ENCODE measurements at regions not wholly inside any gene's neighbourhood (a gene's known extent, or its start where the extent isn't known, plus 50 kb on each side); places are given as distances from the start of the nearest gene placed in this dataset.

DNA sequence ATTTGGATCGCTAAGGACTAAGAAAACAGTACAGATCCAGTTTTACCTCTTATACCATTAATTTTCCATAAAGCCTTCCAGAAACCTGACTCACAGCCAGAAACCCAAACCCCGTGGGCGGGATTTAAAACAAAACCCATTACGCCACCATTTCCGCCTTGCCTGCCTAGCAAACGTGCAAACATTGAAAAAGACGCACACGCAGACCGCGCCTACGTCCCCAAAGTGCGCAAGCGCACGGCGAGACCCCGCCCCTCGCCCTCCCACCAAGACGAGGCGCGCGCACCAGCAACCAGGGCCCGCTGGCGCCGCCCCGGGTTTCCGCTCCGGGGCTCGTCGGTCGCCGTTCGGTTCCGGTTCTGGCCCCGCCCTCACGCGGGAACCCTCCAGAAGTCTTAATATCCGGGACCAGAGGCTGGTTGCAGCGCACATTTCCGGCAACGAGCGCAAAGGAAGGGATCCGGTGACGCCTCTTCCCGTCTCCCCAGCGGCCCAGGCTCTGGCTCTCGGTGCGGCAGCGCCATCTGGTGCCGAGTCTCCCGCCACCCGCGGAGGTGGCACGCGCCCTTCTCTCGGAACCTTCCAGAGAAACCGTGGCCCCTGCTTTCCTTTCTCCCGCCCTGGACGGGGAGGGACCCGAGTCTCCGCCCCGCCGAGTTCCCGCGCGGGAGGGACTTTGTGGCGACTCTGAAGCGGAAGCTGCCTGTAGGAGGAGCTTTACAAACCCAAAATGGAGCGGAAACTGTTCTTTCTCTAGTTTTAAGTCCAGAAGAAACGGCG is 256.9 kb upstream of the STARD13 start:
- TF ChIP-seq, protein P1, sequence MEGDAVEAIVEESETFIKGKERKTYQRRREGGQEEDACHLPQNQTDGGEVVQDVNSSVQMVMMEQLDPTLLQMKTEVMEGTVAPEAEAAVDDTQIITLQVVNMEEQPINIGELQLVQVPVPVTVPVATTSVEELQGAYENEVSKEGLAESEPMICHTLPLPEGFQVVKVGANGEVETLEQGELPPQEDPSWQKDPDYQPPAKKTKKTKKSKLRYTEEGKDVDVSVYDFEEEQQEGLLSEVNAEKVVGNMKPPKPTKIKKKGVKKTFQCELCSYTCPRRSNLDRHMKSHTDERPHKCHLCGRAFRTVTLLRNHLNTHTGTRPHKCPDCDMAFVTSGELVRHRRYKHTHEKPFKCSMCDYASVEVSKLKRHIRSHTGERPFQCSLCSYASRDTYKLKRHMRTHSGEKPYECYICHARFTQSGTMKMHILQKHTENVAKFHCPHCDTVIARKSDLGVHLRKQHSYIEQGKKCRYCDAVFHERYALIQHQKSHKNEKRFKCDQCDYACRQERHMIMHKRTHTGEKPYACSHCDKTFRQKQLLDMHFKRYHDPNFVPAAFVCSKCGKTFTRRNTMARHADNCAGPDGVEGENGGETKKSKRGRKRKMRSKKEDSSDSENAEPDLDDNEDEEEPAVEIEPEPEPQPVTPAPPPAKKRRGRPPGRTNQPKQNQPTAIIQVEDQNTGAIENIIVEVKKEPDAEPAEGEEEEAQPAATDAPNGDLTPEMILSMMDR (IDR thresholded peaks at IDR 0.05; ENCODE audit: insufficient read depth, low read length), result peak; percentile 83
- peak; percentile 100 for DNase-seq (ENCODE audit: low read depth)
- peak overlapping the region; percentile 66 for H3K4me3 ChIP-seq (ENCODE audit: low read depth, low read length)

DNA sequence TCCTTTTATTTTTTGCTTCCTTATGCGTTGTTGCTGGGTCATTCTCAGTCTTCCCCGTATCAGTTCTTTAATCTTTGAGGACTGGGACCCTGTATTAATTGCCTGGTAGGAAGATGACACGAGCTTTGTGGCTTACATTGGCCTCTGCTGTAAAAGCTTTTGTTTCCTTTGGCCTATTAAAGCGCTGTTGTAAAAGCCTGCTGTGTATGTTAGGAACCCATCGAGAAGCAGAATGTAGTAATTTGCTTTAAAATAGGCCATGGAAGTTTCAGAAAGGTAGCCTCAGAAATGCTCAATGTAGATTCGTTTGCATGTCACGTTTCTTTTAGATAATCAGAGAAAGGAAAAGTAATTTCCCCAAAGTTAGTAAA is 257.5 kb upstream of the STARD13 start:
- peak overlapping the region; percentile 66 for H3K4me3 ChIP-seq (ENCODE audit: low read depth, low read length)

DNA sequence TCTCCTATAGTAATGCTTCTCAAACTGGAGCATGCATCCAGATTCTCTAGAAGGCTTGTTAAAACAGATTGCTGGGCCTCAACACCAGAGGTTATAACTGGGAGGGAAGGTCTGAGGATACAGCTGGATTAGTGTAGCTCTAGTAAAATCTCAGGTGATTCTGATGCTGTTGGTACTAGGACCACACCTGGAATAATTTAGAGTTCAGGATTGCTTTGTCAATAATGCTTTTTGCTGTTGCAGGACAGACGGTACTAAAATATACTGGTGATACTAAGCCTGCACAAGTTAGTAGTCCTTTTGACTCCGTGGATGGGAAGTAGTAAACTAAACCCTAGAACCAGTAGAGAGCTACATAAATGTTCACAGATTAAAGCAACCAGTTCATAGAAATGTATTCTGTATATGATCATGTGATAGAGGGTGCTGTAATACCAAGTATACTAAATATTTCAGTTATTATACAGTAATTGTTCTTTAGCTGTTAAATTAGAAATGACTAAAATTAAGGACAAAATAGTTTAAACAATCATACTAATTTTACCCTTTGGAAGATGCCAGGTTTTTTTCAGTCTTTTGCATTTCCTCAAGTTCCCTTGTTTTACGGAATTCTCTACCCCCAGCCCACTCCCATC is 258.2 kb upstream of the STARD13 start:
- H3K4me3 ChIP-seq (ENCODE audit: low read depth, low read length), result no peak overlapping the region
- TF ChIP-seq, protein P1 (IDR thresholded peaks at IDR 0.05; ENCODE audit: insufficient read depth, low read length), result no peak
- DNase-seq (ENCODE audit: low read depth), result peak; percentile 43

More for the DNA sequence above, 257.5 kb upstream of the STARD13 start:
- no peak for DNase-seq (ENCODE audit: low read depth)
- TF ChIP-seq, protein P1 (IDR thresholded peaks at IDR 0.05; ENCODE audit: insufficient read depth, low read length), result no peak

DNA sequence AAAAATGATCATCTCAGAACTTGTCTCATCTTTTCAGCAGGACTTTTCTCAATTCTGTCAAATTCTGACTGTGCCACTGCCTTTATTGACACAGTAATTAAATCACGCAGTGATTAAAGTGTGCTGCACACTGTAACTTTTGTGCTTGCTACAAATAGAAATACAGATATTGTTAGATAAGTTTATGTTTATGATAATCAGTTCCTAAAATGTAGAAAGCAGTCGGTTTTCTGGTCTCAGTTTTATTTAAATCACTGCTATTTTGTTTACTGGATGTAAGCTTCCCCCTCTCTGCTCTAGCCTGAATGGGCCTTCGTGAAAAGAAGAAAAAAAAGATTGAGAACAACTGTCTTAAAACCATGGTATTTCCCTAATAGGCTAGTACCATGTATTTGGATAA is 258.8 kb upstream of the STARD13 start:
- no peak overlapping the region for H3K4me3 ChIP-seq (ENCODE audit: low read depth, low read length)
- TF ChIP-seq, protein P1 (IDR thresholded peaks at IDR 0.05; ENCODE audit: insufficient read depth, low read length), result no peak
- no peak for DNase-seq (ENCODE audit: low read depth)

DNA sequence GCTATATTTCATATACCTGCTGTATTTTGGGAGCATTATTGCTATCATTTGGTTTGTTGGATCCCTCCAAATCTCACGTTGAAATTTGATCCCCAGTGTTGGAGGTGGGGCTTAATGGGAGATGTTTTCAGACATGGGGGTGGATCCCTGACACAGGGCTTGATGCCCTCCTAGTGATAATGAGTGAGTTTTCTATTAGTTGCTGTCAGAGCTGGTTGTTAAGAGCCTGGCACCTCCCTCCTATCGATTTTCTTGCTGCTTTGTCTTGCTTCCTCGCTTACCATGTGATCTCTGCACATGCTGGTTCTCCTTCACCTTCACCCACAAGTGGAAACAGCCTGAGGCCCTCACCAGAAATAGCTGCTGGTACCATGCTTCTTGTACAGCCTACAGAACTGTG is 259.9 kb upstream of the STARD13 start:
- H3K4me3 ChIP-seq (ENCODE audit: low read depth, low read length), result no peak overlapping the region
- DNase-seq (ENCODE audit: low read depth), result no peak
- TF ChIP-seq, protein P1 (IDR thresholded peaks at IDR 0.05; ENCODE audit: insufficient read depth, low read length), result no peak

DNA sequence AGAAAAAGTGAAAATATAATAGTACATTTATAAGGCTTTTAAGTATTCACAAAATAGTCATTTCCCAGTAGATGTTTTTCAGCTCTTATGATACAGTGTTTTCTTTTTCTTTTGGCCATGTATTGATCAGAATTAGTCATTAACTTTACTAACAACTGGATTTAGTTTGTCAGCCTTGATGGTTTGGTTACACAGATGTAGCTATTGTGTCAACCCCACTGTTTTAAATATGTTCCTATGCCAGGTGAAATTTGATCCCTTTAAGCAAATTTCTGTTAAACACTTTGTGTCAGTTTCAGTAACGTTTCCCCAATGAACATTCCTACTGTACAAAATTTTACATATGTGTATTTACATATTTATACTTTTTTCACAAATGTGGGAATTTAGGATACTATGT is 261.5 kb upstream of the STARD13 start:
- no peak overlapping the region for H3K4me3 ChIP-seq (ENCODE audit: low read depth, low read length)
- peak; percentile 11 for DNase-seq (ENCODE audit: low read depth)
- TF ChIP-seq, protein P1 (IDR thresholded peaks at IDR 0.05; ENCODE audit: insufficient read depth, low read length), result no peak

Measured in fibroblast of the aortic adventitia (primary cell).